ENCODE measurements at regions not wholly inside any gene's neighbourhood (a gene's known extent, or its start where the extent isn't known, plus 50 kb on each side); places are given as distances from the start of the nearest gene placed in this dataset.

- Histone ChIP-seq H3K4me3 (no peak overlapping the region), H3K4me1 (no peaks in the 10 kb centered on the region), H3K9me3 (no peaks in the 10 kb centered on the region), H3K27ac (replicated peaks in 1 of 4) (no peak overlapping the region), H3K36me3 (no peaks in the 10 kb centered on the region), H3K27me3 (no peaks in the 10 kb centered on the region)
- TF ChIP-seq CTCF (IDR thresholded peaks at IDR 0.05) (no peak), EP300 (IDR thresholded peaks at IDR 0.05) (no peak), POLR2AphosphoS5 (IDR thresholded peaks at IDR 0.05) (no peak), POLR2A (IDR thresholded peaks at IDR 0.05; ENCODE audit: low read depth) (no peak)
- no peak for DNase-seq (ENCODE audit: extremely low spot score)
- intact Hi-C loops (cut with DNase I), result no loop called here
- WGBS, result 92% methylated on average over 2 of the region's 2 CpGs
These were observed 1588.9 kb upstream of the PCDH7 start for GRCh38 chr4:29131304-29131703.

GRCh38 chr4:29142708-29143107 is 1577.5 kb upstream of the PCDH7 start:
- Histone ChIP-seq H3K27me3 (no peaks in the 10 kb centered on the region), H3K4me3 (no peak overlapping the region), H3K4me1 (no peaks in the 10 kb centered on the region), H3K9me3 (no peaks in the 10 kb centered on the region), H3K36me3 (no peaks in the 10 kb centered on the region), H3K27ac (replicated peaks in 1 of 4) (no peak overlapping the region)
- no peak for DNase-seq (ENCODE audit: extremely low spot score)
- 90% methylated on average over 2 of the region's 2 CpGs for WGBS
- intact Hi-C loops (cut with DNase I), result no loop called here
- TF ChIP-seq POLR2A (IDR thresholded peaks at IDR 0.05; ENCODE audit: low read depth) (no peak), POLR2AphosphoS5 (IDR thresholded peaks at IDR 0.05) (no peak), EP300 (IDR thresholded peaks at IDR 0.05) (no peak), CTCF (IDR thresholded peaks at IDR 0.05) (no peak)

GRCh38 chr4:29151584-29151983 is 1568.6 kb upstream of the PCDH7 start:
- WGBS, result 88% methylated on average over 2 of the region's 2 CpGs
- no peak overlapping the region for H3K4me3 ChIP-seq
- H3K36me3 ChIP-seq, result no peaks in the 10 kb centered on the region
- no peaks in the 10 kb centered on the region for H3K4me1 ChIP-seq
- H3K27ac ChIP-seq (replicated peaks in 1 of 4), result no peak overlapping the region
- DNase-seq (ENCODE audit: extremely low spot score), result no peak
- H3K9me3 ChIP-seq, result no peaks in the 10 kb centered on the region
- H3K27me3 ChIP-seq, result no peaks in the 10 kb centered on the region
- intact Hi-C loops (cut with DNase I), result no loop called here
- TF ChIP-seq POLR2AphosphoS5 (IDR thresholded peaks at IDR 0.05) (no peak), EP300 (IDR thresholded peaks at IDR 0.05) (no peak), POLR2A (IDR thresholded peaks at IDR 0.05; ENCODE audit: low read depth) (no peak), CTCF (IDR thresholded peaks at IDR 0.05) (no peak)

GRCh38 chr4:29153642-29154041 is 1566.5 kb upstream of the PCDH7 start:
- Histone ChIP-seq H3K27ac (replicated peaks in 1 of 4) (no peak overlapping the region), H3K36me3 (no peaks in the 10 kb centered on the region), H3K4me3 (no peak overlapping the region), H3K4me1 (no peaks in the 10 kb centered on the region), H3K27me3 (no peaks in the 10 kb centered on the region), H3K9me3 (no peaks in the 10 kb centered on the region)
- 34% methylated on average over 3 of the region's 3 CpGs for WGBS
- DNase-seq (ENCODE audit: extremely low spot score), result no peak
- intact Hi-C loops (cut with DNase I), result no loop called here
- no peak for TF ChIP-seq CTCF (IDR thresholded peaks at IDR 0.05)
- no peak for TF ChIP-seq EP300 (IDR thresholded peaks at IDR 0.05)
- no peak for TF ChIP-seq POLR2AphosphoS5 (IDR thresholded peaks at IDR 0.05)
- no peak for TF ChIP-seq POLR2A (IDR thresholded peaks at IDR 0.05; ENCODE audit: low read depth)

GRCh38 chr4:29175291-29175690 is 1544.9 kb upstream of the PCDH7 start:
- Histone ChIP-seq H3K36me3 (no peaks in the 10 kb centered on the region), H3K4me3 (no peak overlapping the region), H3K27ac (replicated peaks in 1 of 4) (no peak overlapping the region), H3K4me1 (no peaks in the 10 kb centered on the region), H3K27me3 (no peaks in the 10 kb centered on the region), H3K9me3 (peaks cover 0 to 8% (median 2%) of the 10 kb centered on the region in 4 donors)
- TF ChIP-seq CTCF (IDR thresholded peaks at IDR 0.05), result no peak
- no peak for TF ChIP-seq POLR2A (IDR thresholded peaks at IDR 0.05; ENCODE audit: low read depth)
- TF ChIP-seq EP300 (IDR thresholded peaks at IDR 0.05), result no peak
- no peak for TF ChIP-seq POLR2AphosphoS5 (IDR thresholded peaks at IDR 0.05)
- intact Hi-C loops (cut with DNase I), result no loop called here
- 64% methylated on average over 1 of the region's 1 CpG for WGBS
- DNase-seq (ENCODE audit: extremely low spot score), result no peak

Data from esophagus muscularis mucosa (tissue), 4 donors.